Epithelial cell of esophagus (primary cell): ENCODE measurements at regions not wholly inside any gene's neighbourhood (a gene's known extent, or its start where the extent isn't known, plus 50 kb on each side); places are given as distances from the start of the nearest gene placed in this dataset.

Experiments
- DNase-seq: peaks from one replicate; pipeline ENCODE4 v3.0.0; 2010; ENCODE audit warnings: low read depth
- H3K4me3 ChIP-seq: 2 replicates; pipeline ENCODE4 v1.5.1; 2011; ENCODE audit warnings: mild to moderate bottlenecking, low read length, control low read depth
- CTCF ChIP-seq: IDR thresholded peaks from 2 replicates; pipeline ENCODE4 v1.5.1; 2011; ENCODE audit warnings: low read depth, mild to moderate bottlenecking, low read length, control low read depth, inconsistent platforms; ENCODE audit not compliant: insufficient read depth; ENCODE audit errors: missing control alignments

- H3K4me3 ChIP-seq: no peak overlapping the region
- DNase-seq: no peak
- no peak for TF ChIP-seq CTCF
Measured at GRCh38 chr12:97322388-97322787, 140.2 kb upstream of the RMST start.

- H3K4me3 ChIP-seq: no peak overlapping the region
- no peak for TF ChIP-seq CTCF
- no peak for DNase-seq
Measured at GRCh38 chr12:97323154-97323553, 139.4 kb upstream of the RMST start.

GRCh38 chr12:97324471-97324870, 138.1 kb upstream of the RMST start:
- H3K4me3 ChIP-seq: no peak overlapping the region
- no peak for TF ChIP-seq CTCF
- no peak for DNase-seq

- TF ChIP-seq CTCF: no peak
- DNase-seq: no peak
Measured at GRCh38 chr12:97335115-97335514, 127.5 kb upstream of the RMST start.

GRCh38 chr12:97336900-97337751, 125.5 kb upstream of the RMST start:
- no peak for TF ChIP-seq CTCF
- DNase-seq: no peak
- no peak overlapping the region for H3K4me3 ChIP-seq

More at GRCh38 chr12:97335115-97335514, 127.5 kb upstream of the RMST start:
- no peak overlapping the region for H3K4me3 ChIP-seq

- DNase-seq: no peak
- no peak for TF ChIP-seq CTCF
- no peak overlapping the region for H3K4me3 ChIP-seq
Measured at GRCh38 chr12:97342130-97342529, 120.5 kb upstream of the RMST start.

GRCh38 chr12:97347956-97348355, 114.6 kb upstream of the RMST start:
- no peak for TF ChIP-seq CTCF
- no peak overlapping the region for H3K4me3 ChIP-seq
- DNase-seq: no peak
